Skeletal muscle satellite cell (primary cell): ENCODE measurements at regions not wholly inside any gene's neighbourhood (a gene's known extent, or its start where the extent isn't known, plus 50 kb on each side); places are given as distances from the start of the nearest gene placed in this dataset.

Experiments used
- H3K27me3 ChIP-seq: 2 replicates; pipeline ENCODE4 v1.7.0; 2013; ENCODE audit warnings: low read length; ENCODE audit not compliant: control insufficient read depth, insufficient read depth
- H3K36me3 ChIP-seq: 2 replicates; pipeline ENCODE4 v1.7.0; 2013; ENCODE audit warnings: mild to moderate bottlenecking, control low read depth, low read length; ENCODE audit not compliant: insufficient read depth
- H3K4me1 ChIP-seq: 2 replicates; pipeline ENCODE4 v1.7.0; 2013; ENCODE audit warnings: low read length; ENCODE audit not compliant: control insufficient read depth, insufficient read depth
- H3K4me2 ChIP-seq: 2 replicates; pipeline ENCODE4 v1.7.0; 2013; ENCODE audit warnings: mild to moderate bottlenecking, low read length
- H3K4me3 ChIP-seq: 2 replicates; pipeline ENCODE4 v1.7.0; 2013; ENCODE audit warnings: low read length
- H3K9ac ChIP-seq: 2 replicates; pipeline ENCODE4 v1.7.0; 2013; ENCODE audit warnings: mild to moderate bottlenecking, low read depth, low read length, moderate library complexity
- H3K9me3 ChIP-seq: replicated peaks from 2 replicates; pipeline ENCODE4 v1.7.0; 2013; ENCODE audit warnings: mild to moderate bottlenecking, control low read depth, low read length

GRCh38 chr9:99577351-99577750 lies 244.3 kb upstream of the NR4A3 start:
- Histone ChIP-seq H3K9me3 (no peaks in the 10 kb centered on the region), H3K36me3 (no peaks in the 10 kb centered on the region), H3K9ac (no peak overlapping the region), H3K4me3 (no peak overlapping the region), H3K27me3 (peaks cover 3% of the 10 kb centered on the region), H3K4me2 (no peak overlapping the region), H3K4me1 (no peaks in the 10 kb centered on the region)

DNA sequence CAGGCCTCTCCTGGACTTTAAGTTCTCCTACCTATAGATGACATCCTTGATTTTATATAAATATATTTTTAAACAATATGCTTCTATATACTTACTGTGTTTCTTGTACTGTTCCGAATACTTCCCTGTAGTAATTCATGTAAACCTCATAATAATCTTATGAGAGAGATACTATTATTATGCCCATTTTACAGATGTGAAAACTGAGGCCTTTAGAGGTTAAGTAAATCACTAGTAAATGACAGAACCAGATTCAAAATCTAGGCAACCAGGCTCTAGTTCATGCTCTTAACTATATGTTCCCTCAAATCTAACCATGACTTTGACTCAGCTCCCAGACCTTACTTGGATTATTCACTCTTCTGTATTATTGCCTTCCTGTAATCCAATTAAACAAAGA lies 243.0 kb upstream of the NR4A3 start:
- Histone ChIP-seq H3K9me3 (no peaks in the 10 kb centered on the region), H3K9ac (no peak overlapping the region), H3K4me3 (no peak overlapping the region), H3K36me3 (no peaks in the 10 kb centered on the region), H3K4me1 (no peaks in the 10 kb centered on the region), H3K27me3 (no peaks in the 10 kb centered on the region), H3K4me2 (no peak overlapping the region)

GRCh38 chr9:99579964-99580363 lies 241.7 kb upstream of the NR4A3 start:
- no peaks in the 10 kb centered on the region for H3K9me3 ChIP-seq
- no peaks in the 10 kb centered on the region for H3K4me1 ChIP-seq
- no peaks in the 10 kb centered on the region for H3K27me3 ChIP-seq
- H3K4me2 ChIP-seq: no peak overlapping the region
- H3K9ac ChIP-seq: no peak overlapping the region
- H3K4me3 ChIP-seq: no peak overlapping the region
- no peaks in the 10 kb centered on the region for H3K36me3 ChIP-seq

GRCh38 chr9:99582814-99583213 lies 238.9 kb upstream of the NR4A3 start:
- Histone ChIP-seq H3K4me1 (no peaks in the 10 kb centered on the region), H3K36me3 (no peaks in the 10 kb centered on the region), H3K27me3 (no peaks in the 10 kb centered on the region), H3K4me3 (no peak overlapping the region), H3K9me3 (no peaks in the 10 kb centered on the region), H3K9ac (no peak overlapping the region), H3K4me2 (no peak overlapping the region)

GRCh38 chr9:99588299-99588698 lies 233.4 kb upstream of the NR4A3 start:
- H3K4me2 ChIP-seq: no peak overlapping the region
- no peaks in the 10 kb centered on the region for H3K4me1 ChIP-seq
- no peak overlapping the region for H3K4me3 ChIP-seq
- no peaks in the 10 kb centered on the region for H3K36me3 ChIP-seq
- H3K9me3 ChIP-seq: no peaks in the 10 kb centered on the region
- H3K9ac ChIP-seq: no peak overlapping the region
- H3K27me3 ChIP-seq: no peaks in the 10 kb centered on the region

GRCh38 chr9:99588747-99589146 lies 232.9 kb upstream of the NR4A3 start:
- H3K4me1 ChIP-seq: no peaks in the 10 kb centered on the region
- H3K4me2 ChIP-seq: no peak overlapping the region
- no peak overlapping the region for H3K9ac ChIP-seq
- no peaks in the 10 kb centered on the region for H3K36me3 ChIP-seq
- no peaks in the 10 kb centered on the region for H3K27me3 ChIP-seq
- H3K4me3 ChIP-seq: no peak overlapping the region
- no peaks in the 10 kb centered on the region for H3K9me3 ChIP-seq

GRCh38 chr9:99590410-99590809 lies 231.3 kb upstream of the NR4A3 start:
- H3K9ac ChIP-seq: no peak overlapping the region
- no peaks in the 10 kb centered on the region for H3K4me1 ChIP-seq
- H3K4me2 ChIP-seq: no peak overlapping the region
- H3K9me3 ChIP-seq: no peaks in the 10 kb centered on the region
- no peaks in the 10 kb centered on the region for H3K27me3 ChIP-seq
- no peaks in the 10 kb centered on the region for H3K36me3 ChIP-seq
- no peak overlapping the region for H3K4me3 ChIP-seq

GRCh38 chr9:99590840-99591239 lies 230.8 kb upstream of the NR4A3 start:
- H3K36me3 ChIP-seq: no peaks in the 10 kb centered on the region
- no peaks in the 10 kb centered on the region for H3K4me1 ChIP-seq
- no peak overlapping the region for H3K9ac ChIP-seq
- H3K4me3 ChIP-seq: no peak overlapping the region
- H3K27me3 ChIP-seq: no peaks in the 10 kb centered on the region
- H3K4me2 ChIP-seq: no peak overlapping the region
- no peaks in the 10 kb centered on the region for H3K9me3 ChIP-seq

DNA sequence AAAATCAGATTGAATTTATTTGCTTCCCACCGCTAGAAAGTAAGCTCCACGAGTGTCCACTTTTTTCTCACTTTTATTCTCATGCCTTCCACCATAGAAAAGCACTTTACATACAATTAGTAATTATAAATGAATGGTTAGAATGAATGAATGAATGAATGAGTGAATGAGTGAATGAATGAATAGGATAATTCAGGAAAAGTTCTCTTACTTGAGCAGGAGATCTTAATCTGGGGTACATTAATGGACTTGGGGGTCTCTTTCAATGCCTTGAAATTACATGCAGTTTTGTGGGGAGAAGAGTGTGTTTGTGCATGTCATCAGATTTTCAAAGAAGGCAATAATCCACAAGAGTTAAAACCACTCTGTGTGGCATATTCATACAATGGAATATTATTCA lies 229.9 kb upstream of the NR4A3 start:
- no peak overlapping the region for H3K9ac ChIP-seq
- H3K9me3 ChIP-seq: no peaks in the 10 kb centered on the region
- no peak overlapping the region for H3K4me3 ChIP-seq
- H3K4me2 ChIP-seq: no peak overlapping the region
- no peaks in the 10 kb centered on the region for H3K4me1 ChIP-seq
- no peaks in the 10 kb centered on the region for H3K36me3 ChIP-seq
- H3K27me3 ChIP-seq: no peaks in the 10 kb centered on the region

DNA sequence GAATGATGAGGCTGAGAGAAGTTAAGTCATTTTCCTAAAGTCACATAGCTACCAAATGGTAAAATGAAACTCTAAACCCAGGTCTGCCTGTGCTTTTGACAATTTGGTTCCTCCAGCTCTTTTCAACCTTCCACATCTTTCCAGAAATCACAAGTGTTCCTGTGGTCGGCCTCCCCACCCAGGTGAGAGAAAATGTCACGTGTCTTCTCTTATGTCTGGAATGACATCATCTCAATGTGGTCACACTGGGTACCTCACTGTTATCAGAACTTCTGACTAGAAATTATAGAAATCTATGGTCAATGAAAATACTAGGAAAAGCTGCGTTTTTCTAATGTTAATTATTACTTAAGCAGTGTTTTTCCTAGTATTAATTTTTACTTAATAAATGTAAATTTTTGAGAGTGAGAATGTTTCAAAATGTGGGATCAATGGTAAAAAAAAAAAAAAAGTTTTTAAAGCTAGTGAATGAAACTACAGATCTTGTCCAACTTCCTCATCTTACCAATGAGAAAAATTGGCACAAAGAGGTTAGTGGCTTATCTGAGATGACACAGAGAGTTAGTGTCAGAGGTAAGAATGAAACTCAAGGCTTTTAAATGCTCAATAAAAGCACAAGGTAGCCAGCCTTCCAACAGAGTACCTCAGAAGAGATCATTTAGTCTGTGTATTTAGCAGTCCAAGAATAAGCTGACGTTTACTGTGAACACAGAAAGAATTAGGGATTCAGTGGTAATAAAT lies 228.7 kb upstream of the NR4A3 start:
- no peaks in the 10 kb centered on the region for H3K4me1 ChIP-seq
- no peak overlapping the region for H3K4me2 ChIP-seq
- no peaks in the 10 kb centered on the region for H3K9me3 ChIP-seq
- H3K9ac ChIP-seq: no peak overlapping the region
- no peaks in the 10 kb centered on the region for H3K27me3 ChIP-seq
- H3K36me3 ChIP-seq: no peaks in the 10 kb centered on the region
- no peak overlapping the region for H3K4me3 ChIP-seq

DNA sequence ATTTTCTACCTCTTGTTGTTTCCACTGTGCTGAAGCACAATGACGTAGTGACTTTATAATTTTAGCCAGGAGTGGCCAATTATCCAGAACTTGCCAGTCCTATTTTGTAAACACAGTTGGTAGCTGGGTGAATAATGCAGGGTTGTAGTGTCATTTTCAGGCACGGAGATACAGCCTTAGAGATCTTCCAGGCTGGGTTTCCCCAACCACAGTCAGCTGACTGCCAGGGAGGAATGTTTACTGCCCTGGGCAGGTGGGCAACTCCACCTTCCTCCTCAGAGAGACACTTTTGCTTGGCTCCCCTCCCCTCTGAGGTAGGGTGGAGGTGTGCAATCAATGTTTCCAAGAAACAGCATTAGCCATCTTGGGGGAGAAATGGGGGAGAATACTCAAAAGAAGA lies 228.1 kb upstream of the NR4A3 start:
- Histone ChIP-seq H3K9me3 (no peaks in the 10 kb centered on the region), H3K9ac (no peak overlapping the region), H3K4me2 (no peak overlapping the region), H3K27me3 (no peaks in the 10 kb centered on the region), H3K36me3 (no peaks in the 10 kb centered on the region), H3K4me1 (no peaks in the 10 kb centered on the region), H3K4me3 (no peak overlapping the region)

DNA sequence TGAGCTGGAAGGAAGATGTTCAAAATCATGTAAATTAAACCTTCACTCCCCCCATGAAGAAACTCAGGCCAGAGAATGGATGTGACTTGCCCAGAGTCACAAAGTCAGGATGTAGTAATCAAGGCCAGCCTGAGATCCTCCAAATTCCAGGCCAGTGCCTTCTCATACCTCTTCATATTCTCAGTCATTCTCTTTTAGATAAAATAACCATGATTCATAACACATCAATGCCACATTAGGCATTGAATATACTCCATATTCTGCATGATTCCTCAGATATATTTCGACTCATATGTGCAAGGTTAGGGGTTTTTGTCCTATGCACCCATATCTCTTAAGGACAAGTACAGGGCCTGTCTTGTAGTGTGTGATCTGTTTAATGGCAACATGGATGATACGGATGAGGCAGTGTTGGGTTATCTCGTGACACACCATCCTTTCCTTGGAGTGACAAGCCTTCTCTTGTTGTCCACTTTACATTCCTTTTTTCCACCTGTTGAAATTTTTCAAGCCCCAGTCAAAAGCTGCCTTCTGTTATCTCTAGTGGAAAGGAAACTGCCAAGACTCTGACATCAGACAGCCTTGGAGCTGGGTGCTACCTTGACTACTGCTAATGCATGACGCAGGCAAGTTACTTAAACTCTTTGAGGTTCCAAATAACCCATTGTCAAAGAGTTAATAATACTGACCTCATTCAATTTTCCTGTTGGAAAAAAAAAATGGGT lies 227.5 kb upstream of the NR4A3 start:
- no peak overlapping the region for H3K4me3 ChIP-seq
- no peaks in the 10 kb centered on the region for H3K9me3 ChIP-seq
- no peaks in the 10 kb centered on the region for H3K36me3 ChIP-seq
- H3K4me1 ChIP-seq: no peaks in the 10 kb centered on the region
- H3K27me3 ChIP-seq: no peaks in the 10 kb centered on the region
- H3K4me2 ChIP-seq: no peak overlapping the region
- H3K9ac ChIP-seq: no peak overlapping the region
